ENCODE measurements at regions not wholly inside any gene's neighbourhood (a gene's known extent, or its start where the extent isn't known, plus 50 kb on each side); places are given as distances from the start of the nearest gene placed in this dataset.

DNA sequence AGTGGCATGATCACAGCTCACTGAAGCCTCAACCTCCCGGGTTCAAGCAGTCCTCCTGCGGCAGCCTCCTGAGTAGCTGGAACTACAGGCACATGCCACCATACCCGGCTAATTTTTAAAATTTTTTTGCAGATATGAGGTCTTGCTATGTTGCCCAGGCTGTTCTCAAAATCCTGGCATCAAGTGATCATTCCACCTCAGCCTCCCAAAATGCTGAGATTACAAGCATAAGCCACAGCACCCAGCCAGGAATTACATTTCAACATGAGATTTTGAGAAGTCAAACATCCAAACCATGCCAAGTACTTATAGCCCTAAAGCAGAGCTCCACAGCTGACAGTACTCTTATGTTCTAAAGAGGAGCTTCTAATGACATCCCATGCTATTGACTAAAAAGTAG, 200.1 kb downstream of the FCRL5 start:
- TF ChIP-seq, protein P1, sequence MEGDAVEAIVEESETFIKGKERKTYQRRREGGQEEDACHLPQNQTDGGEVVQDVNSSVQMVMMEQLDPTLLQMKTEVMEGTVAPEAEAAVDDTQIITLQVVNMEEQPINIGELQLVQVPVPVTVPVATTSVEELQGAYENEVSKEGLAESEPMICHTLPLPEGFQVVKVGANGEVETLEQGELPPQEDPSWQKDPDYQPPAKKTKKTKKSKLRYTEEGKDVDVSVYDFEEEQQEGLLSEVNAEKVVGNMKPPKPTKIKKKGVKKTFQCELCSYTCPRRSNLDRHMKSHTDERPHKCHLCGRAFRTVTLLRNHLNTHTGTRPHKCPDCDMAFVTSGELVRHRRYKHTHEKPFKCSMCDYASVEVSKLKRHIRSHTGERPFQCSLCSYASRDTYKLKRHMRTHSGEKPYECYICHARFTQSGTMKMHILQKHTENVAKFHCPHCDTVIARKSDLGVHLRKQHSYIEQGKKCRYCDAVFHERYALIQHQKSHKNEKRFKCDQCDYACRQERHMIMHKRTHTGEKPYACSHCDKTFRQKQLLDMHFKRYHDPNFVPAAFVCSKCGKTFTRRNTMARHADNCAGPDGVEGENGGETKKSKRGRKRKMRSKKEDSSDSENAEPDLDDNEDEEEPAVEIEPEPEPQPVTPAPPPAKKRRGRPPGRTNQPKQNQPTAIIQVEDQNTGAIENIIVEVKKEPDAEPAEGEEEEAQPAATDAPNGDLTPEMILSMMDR (IDR thresholded peaks at IDR 0.05; ENCODE audit: low read depth, low read length, poor library complexity, severe bottlenecking): no peak
- no peak for TF ChIP-seq EZH2phosphoT487 (IDR thresholded peaks at IDR 0.05; ENCODE audit: borderline replicate concordance, low read length)
